ENCODE measurements at regions not wholly inside any gene's neighbourhood (a gene's known extent, or its start where the extent isn't known, plus 50 kb on each side); places are given as distances from the start of the nearest gene placed in this dataset.

GRCh38 chr5:42361315-42361688, 61.9 kb upstream of the GHR start:
- no peak for DNase-seq

GRCh38 chr5:42366051-42366450, 57.2 kb upstream of the GHR start:
- DNase-seq: no peak
